HG03159 (cell line): ENCODE measurements at regions not wholly inside any gene's neighbourhood (a gene's known extent, or its start where the extent isn't known, plus 50 kb on each side); places are given as distances from the start of the nearest gene placed in this dataset.

Experiments
- ATAC-seq: cut with Tn5 transposase; IDR thresholded peaks from one replicate; pipeline ENCODE4 v1.9.1; 2021; ENCODE audit warnings: mild to moderate bottlenecking, moderate library complexity; ENCODE audit not compliant: unreplicated experiment

DNA sequence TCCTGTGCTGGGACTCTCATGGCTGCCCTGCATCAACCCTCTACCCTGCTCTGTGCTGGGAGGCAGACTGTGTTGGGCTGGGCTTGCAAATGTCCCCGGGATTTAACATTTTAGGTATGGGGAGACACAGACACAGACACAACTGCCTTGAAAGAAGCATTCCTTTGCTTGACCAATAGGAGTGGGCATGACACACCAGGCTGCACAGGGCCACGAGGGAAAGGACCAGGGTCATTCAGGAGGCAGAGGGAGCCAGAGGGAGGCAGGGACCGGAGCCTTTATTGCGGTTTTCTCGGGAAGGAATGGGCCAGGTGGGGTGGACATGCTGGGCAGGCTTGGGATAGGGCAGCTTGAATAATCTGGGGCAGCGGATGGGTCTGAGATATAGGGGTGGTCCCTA lies 238.7 kb upstream of the COPS8 start:
- no peak for ATAC-seq

DNA sequence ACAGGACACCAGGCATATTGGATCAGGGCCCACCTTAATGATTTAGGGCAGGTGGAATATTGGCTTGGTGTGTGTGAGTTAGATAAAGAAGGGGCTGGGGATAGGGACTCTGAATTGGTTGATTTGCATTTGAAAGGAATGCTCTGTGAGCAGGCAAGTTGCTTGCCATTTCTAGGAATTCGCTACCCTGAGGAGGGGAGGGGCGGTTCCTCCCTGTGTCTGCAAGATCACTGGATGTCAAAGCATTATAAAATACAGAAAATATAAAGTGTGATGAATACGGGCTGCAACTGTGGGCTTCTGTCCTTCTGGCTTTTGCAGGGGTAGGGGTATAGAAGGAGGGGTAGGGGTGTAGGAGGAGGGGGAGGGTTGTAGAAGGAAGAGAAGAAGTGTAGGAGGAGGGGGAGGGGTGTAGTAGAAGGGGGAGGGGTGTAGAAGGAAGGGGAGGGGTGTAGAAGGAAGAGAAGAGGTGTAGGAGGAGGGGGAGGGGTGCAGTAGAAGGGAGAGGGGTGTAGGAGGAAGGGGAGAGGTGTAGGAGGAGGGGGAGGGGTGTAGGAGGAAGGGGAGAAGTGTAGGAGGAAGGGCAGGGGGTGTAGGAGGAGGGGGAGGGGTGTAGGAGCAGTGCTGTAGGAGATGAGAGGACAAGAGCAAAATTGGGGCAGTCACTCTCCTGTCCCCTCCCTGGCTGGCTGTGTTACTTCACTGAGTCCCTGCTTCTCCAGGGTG lies 238.0 kb upstream of the COPS8 start:
- ATAC-seq, result no peak

DNA sequence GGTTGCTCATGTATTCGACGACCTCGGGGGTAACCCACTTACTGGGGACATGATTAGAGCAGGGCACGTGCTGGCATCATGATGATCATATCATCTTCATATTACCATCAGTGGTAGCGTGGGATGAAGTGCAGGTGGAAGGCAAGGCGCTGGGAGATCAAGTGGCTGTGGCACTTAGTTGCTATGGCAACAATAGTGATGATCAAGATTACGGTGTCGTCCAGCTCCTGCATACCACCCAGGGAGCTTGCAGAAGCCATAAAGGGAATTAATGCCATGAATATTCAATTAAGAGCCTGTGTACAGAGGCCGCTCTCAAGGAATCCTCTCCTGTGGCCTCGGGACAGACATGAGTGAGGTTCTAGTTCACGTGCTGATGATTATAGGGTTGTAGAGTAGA lies 237.2 kb upstream of the COPS8 start:
- ATAC-seq, result no peak

DNA sequence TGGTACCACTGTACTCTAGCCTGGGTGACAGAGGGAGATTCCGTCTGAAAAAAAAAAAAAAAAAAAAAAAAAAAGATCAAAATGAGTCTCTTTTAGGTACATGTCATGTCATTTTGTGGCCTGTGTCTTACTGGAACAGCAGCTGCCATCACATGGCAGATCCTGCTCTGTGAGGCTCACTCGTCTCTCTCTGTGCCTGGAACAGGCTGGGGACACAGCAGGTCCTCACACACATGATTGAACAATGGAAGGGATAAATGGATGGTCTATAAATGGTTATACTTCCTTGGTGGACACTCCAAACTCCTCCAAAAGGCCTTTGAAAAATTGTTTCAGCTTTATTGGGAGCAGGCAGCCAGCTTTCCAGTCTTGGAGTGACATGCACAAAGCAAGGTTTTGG lies 236.2 kb upstream of the COPS8 start:
- no peak for ATAC-seq

DNA sequence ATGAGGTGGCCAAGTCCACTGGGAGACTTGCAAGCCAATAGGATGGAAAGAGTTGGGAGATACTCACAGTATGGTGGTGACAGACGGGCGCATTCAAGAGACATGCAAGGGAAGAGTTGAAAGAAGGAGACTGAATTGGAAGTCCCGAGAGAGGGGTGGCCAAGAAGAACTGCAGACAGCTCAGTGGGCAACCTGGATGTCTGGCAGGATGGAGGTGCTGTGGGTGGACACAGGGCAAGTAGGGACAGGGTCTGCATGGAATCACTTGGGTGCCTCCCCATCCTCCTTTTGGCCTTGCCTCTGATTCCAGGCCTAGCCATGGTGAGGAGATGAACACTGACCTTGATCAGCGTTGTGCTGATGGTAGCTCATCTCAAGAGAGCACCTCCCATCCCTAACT lies 235.7 kb upstream of the COPS8 start:
- ATAC-seq, result no peak

DNA sequence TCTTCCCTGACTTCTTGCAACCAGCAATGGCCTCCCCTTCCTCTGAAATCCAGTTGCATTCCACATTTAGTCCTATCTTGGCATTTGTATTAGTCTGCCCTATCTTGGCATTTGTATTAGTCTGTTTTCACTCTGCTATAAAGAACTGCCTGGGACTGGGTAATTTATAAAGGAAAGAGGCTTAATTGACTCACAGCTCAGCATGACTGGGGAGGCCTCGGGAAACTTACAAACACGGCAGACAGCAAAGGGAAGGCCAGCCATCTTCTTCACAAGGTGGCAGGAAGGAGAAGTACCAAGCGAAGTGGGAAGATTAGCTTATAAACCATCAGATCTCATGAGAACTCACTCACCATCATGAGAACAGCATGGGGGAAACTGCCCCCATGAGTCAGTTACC lies 234.5 kb upstream of the COPS8 start:
- ATAC-seq, result no peak

DNA sequence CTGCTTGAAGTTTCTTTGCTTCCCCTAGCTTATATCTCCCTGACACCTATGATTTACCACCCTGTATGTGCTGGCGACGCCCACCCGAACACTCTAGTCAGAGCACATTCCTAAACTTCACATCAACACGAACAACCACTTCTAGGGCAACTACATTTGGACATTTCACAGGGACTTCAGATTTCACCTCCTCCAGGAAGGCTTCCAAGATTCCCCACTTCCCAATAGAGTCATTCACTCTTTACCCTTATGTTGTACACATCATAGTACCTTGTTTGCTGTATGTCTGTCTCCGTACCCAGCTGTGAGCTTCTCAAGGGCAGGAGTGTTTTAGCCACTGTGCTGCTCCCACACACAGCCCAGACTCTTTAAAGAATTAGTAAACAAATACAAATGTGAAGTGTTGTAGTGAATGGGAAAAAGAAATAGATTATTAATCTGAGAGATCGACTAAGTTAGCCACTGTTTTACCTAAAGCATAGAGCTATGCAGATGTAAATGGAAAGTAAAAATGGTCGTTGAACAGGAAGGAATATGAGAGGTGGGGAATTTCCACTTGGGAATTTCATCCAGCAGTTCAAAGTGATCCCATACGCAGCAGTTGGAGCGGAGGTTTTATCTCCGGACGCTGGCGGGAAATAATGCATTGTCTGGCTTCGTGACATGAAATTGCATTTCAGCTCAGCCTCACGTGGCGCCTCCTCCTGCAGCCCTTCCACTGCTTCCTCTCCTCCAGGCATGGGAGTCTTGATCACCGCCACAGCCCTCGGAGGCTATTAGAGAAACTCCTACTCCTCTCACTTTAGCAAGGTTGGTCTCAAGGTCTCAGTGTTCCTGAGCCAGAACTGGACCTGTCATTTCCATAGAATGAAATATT lies 233.4 kb upstream of the COPS8 start:
- no peak for ATAC-seq

DNA sequence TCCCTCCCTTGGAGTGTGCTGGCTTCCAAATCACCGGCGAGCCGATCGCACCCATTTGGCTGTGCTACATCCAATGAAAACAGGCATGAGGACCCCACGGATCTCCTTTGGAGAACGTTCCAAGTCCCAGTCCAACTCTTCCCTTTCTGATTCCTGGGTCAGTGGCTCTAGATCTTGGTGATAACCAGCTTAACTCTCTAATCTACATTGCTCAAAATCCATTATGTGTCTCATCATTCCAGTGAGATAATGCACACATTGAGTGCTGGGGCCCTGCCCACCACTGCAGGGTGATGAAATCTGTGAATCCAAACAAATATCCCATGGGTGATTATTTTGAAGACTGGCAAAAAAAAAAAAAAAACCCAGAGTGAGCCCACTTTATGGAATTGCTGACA lies 232.7 kb upstream of the COPS8 start:
- no peak for ATAC-seq

DNA sequence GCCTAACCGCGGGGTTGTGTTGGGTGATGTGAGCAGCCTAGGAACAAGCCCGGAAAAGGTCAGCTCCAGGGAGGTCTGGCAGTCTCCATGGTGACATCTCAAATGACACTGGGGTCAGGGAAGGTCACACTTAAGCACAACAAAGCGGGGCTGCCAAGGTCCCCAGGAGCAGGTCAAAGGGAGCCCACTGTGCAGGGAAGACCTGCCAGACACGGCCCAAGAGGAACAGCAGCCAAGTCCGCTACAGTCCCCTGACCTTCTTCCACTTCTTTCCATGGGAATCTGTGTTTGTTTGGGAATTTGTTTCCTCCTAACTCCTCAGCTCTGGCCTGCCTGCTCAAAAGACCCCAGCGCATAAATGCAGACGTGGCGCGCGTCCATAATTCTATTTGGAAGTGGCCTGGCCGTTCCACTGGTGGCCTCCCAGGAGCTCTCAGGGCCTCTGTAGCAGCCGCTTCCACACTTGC lies 232.1 kb upstream of the COPS8 start:
- no peak for ATAC-seq

DNA sequence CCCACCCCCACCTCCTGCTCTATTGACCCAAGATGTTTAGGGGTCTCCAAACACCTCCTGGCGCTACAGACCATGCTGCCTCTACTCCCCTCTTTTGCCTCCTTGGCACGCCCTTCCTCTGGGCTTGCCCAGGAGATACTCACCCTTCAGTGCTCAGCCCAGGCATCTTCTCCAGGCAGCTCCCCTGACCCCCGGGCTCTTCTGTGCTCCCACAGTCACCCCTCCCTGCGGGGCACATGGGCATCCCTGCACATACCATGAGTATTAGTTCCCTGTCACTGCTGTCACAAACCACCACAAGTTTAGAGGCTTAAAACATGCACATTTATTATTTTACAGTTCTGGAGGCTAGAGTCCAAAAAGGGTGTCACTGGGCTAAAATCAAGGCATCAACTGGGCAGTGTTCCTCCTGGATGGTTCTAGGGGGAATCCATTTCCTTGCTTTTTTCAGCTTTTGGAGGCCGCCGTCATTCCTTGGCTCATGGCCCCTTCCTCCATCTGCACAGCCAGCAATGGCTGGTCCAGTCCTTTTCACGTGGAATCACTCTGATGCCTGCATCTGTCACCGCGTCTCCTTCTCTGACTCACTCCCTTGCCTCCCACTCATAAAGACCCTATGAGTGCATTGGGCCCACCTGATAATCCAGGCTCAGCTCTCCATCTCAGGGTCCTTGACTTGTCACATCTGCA lies 230.4 kb upstream of the COPS8 start:
- ATAC-seq, result no peak

DNA sequence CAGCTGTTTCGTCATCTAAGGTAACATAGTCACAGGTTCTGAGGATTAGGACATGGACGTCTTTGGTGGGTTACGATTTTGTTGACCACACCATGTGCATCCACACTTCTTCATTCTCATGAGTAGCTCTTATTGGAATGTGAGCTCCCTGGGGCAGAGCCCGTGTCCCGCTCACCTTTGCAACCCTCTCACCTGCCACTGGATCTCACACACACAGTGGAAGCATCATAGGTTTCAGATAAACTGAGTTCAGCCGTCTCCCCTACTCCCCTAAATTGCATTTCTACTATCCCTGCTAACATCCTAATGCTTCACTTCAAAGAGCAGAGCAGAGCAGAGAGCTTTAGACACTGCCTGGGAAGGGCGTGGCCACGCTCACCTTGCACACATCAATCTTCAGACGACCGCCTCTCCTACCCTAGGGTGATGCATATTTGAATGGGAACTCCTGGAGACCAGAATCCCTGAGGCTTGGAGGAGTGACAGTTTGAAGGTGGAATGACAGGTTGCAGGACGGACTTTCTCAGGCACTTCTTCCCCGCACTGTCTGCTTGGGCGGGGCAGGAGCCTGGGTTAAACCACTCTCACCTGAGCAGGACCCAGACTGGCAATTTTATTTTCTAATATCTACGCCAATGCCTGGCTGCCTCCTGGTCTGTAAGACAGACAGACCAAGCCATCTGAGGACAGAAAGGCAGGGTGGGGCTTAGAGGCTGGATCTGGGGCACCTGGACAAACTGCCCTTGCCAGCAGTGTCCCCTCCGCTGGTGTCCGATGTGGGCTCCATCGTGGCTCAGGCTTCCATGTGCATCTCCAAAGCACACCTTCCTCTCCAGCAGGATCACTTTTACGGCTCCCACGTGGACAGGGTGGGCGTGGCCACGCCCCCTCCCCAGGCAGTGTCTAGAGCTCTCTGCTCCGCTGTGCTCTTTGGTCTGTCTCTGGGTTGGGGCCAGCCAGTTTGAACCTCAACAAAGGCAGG lies 229.5 kb upstream of the COPS8 start:
- no peak for ATAC-seq

DNA sequence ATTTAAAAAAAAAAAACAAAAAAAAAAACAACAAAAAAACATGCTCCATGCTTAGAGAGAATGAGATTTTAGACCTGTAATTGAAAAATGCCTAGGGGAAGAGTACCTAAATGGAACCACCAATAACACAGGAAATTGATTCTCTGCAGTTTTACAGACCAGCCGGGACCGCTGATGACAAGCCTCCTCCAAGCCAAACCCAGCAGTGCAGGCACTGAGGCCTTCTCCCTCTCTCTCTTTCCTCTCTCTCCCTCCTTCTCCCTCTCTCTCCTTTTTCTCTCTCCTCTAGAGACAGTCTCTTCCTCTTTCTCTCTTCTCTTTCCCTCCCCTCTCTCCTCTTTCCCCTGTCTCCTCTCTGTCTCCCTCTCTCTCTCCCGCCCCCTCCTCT lies 228.8 kb upstream of the COPS8 start:
- no peak for ATAC-seq

DNA sequence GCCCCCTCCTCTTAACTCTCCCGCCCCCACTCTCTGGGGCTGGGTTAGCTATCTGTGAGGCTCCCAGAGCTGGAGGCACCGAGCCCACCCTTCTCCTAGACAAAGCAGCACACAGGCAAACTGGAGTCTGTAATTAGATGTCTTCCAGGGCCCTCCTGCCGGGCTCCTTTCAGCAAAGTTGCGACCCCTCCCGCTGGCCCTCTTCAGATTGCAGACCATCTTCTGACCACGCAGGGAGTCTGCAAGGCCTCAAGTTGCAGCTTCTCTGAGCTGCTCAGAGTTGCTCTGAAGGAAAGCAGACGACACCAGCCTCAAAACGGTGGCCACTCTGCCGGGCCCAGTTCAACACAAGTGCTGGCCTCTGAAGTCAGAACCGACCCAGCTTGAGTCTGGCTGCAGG lies 228.4 kb upstream of the COPS8 start:
- no peak for ATAC-seq

DNA sequence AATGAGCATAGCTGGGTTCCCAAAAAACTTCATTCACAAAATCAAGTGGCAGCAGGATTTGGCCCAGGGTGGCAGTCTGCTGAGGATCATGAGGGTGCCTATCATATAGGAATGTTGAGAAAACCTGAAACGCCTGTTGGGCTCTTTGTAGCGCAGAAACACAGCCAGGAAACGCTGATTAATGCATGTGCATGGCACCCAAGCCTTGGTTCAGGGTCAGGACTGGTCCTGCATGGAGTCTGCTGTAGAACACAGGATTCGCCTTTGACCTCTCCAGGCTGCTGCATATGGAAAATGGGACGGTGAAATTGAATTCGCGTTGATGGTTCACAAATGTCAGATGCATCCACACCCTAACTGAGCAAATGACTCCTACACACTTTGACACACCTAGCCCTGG lies 227.9 kb upstream of the COPS8 start:
- no peak for ATAC-seq

DNA sequence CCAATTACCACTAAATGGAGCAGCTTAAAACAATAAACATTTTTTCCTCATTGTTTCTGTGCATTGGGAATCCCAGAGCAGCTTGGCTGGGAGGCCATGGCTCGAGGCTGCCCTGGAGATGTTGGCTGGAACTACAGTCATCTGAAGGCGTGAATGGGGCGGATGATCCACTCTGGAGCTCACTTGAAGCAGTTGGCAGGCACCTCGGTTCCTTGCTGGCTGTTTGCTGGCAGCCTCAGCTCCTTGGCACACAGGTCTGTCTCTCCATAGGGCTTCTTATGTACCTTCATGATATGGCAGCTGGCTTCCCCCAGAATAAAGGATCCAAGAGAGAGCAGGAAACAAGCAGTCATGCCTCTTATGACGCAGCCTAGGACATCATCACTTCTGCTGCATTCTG lies 227.0 kb upstream of the COPS8 start:
- ATAC-seq, result no peak

DNA sequence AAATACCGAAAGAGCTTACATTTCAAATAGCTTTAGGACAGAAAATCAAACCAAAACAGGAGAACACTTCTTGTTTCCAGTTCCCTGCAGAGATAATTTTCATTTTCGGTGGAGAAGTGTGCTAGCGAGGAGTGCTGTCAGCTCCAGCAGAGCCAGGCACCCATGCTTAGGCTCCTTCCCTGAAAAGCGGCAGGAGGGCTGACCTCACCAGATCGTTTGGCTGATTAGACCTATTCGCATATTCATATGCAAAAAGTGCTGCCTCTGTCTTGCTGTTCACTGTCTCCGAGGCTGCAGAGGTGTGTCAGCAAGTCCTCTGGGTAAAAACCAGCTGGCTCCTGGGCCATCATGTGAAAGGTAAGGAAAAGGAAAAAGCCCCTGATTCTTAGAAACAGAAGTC lies 225.8 kb upstream of the COPS8 start:
- no peak for ATAC-seq

DNA sequence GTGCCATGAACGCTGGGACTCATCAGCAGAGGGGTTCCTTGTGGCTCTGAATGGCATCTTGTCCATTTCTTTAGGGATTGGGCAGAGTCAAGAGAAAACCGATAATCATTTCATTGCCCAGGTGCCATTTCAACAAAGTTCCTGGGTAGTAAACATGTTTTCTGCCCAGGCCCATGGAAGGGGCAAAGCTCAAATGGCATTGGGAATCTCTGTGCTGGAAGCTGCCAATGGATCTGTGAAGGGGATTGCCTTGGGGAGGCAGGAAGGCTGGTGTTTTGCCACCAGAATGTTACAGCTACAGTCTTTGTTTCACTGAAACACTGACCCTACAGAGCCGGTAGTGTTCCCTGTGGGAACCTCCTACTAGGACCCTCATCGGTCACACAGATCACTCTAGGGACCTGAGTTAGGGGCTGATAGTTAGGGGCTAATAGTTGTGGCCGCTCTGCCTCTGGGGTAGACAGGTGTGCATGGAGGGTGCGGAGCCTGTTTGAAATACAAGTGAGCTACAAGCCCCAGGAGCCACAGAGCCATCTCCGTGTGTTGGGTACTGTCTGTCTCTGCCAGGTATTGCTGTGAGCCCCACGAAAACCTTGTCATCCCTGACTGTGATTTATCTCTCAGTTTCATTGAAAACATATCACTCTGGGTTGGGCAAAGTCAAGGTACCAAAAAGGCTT lies 224.4 kb upstream of the COPS8 start:
- no peak for ATAC-seq

DNA sequence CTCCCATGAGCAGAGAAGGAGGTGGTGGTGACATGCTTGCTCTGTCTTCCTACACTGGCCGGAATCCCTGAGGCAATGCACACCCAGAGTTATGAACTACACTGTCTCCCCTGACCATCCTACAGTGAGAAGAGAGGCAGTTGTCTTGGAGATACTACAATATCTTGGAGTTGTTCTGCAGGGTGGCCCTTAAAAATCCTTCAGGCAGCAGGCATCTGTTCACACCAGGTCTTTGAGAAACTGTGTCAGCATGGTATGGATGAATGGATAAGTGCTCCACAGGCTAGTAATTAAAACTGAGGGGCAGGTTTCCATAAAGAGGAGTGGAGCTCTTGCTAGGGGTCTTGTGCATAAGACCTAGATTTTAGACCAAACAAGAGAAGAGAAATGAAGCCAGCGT lies 223.7 kb upstream of the COPS8 start:
- ATAC-seq, result no peak

DNA sequence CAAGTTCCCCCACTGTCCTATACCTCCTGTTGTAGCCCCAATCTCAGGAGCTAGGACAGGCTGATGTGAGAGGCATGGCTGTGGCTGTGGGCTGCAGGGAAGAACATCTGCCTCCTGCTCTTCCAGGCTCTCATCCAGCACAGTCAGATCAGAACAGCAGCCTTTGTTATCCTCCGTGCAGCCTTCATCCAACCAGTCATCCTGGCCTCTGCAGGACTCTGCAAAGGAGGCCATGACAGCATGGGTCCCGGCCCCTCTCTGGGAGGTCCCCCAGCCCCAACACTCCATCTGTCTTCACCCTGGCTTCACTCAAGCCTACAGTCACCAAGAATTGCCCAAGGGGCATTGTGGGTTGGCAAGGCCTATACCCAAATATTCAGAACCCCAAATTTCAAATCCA lies 223.2 kb upstream of the COPS8 start:
- no peak for ATAC-seq
